ENCODE measurements at regions not wholly inside any gene's neighbourhood (a gene's known extent, or its start where the extent isn't known, plus 50 kb on each side); places are given as distances from the start of the nearest gene placed in this dataset.

- no peaks in the 10 kb centered on the region for H3K27me3 ChIP-seq
- no peaks in the 10 kb centered on the region for H3K4me1 ChIP-seq
- intact Hi-C loops (cut with DNase I): no loop called here
- H3K36me3 ChIP-seq: no peaks in the 10 kb centered on the region
- ATAC-seq (peak in 1 of 4 donors; percentile 44), FAIRE-seq (no peak), DNase-seq (no peak)
- no peak overlapping the region for H3K4me3 ChIP-seq
- no peaks in the 10 kb centered on the region for H3K9me3 ChIP-seq
- H3K27ac ChIP-seq: no peak overlapping the region
- no peak for TF ChIP-seq CTCF (IDR thresholded peaks at IDR 0.05)
- 81 to 87% methylated on average over 17 to 18 of the region's 18 CpGs for WGBS, 2 donors
Observed at GRCh38 chr16:85266857-85267256, 154.6 kb upstream of the CIBAR2 start.

GRCh38 chr16:85267414-85267945 lies 155.2 kb upstream of the CIBAR2 start:
- 95 to 98% methylated on average over 9 to 10 of the region's 10 CpGs for WGBS, 2 donors
- Histone ChIP-seq H3K9me3 (no peaks in the 10 kb centered on the region), H3K27ac (no peak overlapping the region), H3K27me3 (no peaks in the 10 kb centered on the region), H3K4me3 (no peak overlapping the region), H3K36me3 (no peaks in the 10 kb centered on the region), H3K4me1 (no peaks in the 10 kb centered on the region)
- DNase-seq (no peak), FAIRE-seq (no peak), ATAC-seq (no peak)
- intact Hi-C loops (cut with DNase I): no loop called here
- no peak for TF ChIP-seq CTCF (IDR thresholded peaks at IDR 0.05)

- intact Hi-C loops (cut with DNase I): no loop called here
- no peak for FAIRE-seq
- no peaks in the 10 kb centered on the region for H3K4me1 ChIP-seq
Observed at GRCh38 chr16:85269165-85269564, 156.9 kb upstream of the CIBAR2 start.

GRCh38 chr16:85270374-85270773 lies 158.1 kb upstream of the CIBAR2 start:
- no peaks in the 10 kb centered on the region for H3K4me1 ChIP-seq
- FAIRE-seq (no peak), ATAC-seq (no peak), DNase-seq (no peak)
- 86 to 88% methylated on average over 13 of the region's 13 CpGs for WGBS, 2 donors
- intact Hi-C loops (cut with DNase I): loop anchor here in 1 of 3 donors (10.0 kb wide), 1 partner anchor 444 kb away; no protein-coding TSS in a partner anchor
- no peak overlapping the region for H3K4me3 ChIP-seq
- no peaks in the 10 kb centered on the region for H3K9me3 ChIP-seq
- H3K36me3 ChIP-seq: no peaks in the 10 kb centered on the region
- no peaks in the 10 kb centered on the region for H3K27me3 ChIP-seq
- TF ChIP-seq CTCF (IDR thresholded peaks at IDR 0.05): no peak
- H3K27ac ChIP-seq: no peak overlapping the region

More at GRCh38 chr16:85269165-85269564, 156.9 kb upstream of the CIBAR2 start:
- TF ChIP-seq CTCF (IDR thresholded peaks at IDR 0.05): no peak
- ATAC-seq (no peak), DNase-seq (no peak)
- H3K9me3 ChIP-seq: no peaks in the 10 kb centered on the region
- no peaks in the 10 kb centered on the region for H3K36me3 ChIP-seq
- H3K4me3 ChIP-seq: no peak overlapping the region
- WGBS, 2 donors: 85 to 88% methylated on average over 9 of the region's 9 CpGs
- no peaks in the 10 kb centered on the region for H3K27me3 ChIP-seq
- no peak overlapping the region for H3K27ac ChIP-seq

- DNase-seq: no peak
- Histone ChIP-seq H3K27me3 (no peaks in the 10 kb centered on the region), H3K27ac (no peak overlapping the region), H3K4me3 (no peak overlapping the region), H3K36me3 (no peaks in the 10 kb centered on the region), H3K9me3 (no peaks in the 10 kb centered on the region), H3K4me1 (no peaks in the 10 kb centered on the region)
- intact Hi-C loops (cut with DNase I): loop anchor here in 1 of 3 donors (10.0 kb wide), 1 partner anchor 444 kb away; no protein-coding TSS in a partner anchor
- TF ChIP-seq CTCF (IDR thresholded peaks at IDR 0.05): no peak
- no peak for FAIRE-seq
- ATAC-seq: no peak
- WGBS, 2 donors: 95 to 96% methylated on average over 7 of the region's 7 CpGs
Observed at GRCh38 chr16:85271198-85271597, 158.9 kb upstream of the CIBAR2 start.

All from pancreas (tissue), 10 donors.